ENCODE measurements at regions not wholly inside any gene's neighbourhood (a gene's known extent, or its start where the extent isn't known, plus 50 kb on each side); places are given as distances from the start of the nearest gene placed in this dataset.

GRCh38 chr18:29301048-29301447 lies 1124.1 kb upstream of the CDH2 start:
- H3F3A ChIP-seq (ENCODE audit: low read depth) = no peaks in the 10 kb centered on the region
- no peak overlapping the region for H2AFZ ChIP-seq (ENCODE audit: low read length)
- H3K79me2 ChIP-seq (ENCODE audit: insufficient read depth, low read length) = no peaks in the 10 kb centered on the region
- H3K9me2 ChIP-seq (replicated peaks; ENCODE audit: low read depth, low read length) = no peaks in the 10 kb centered on the region
- H3K4me3 ChIP-seq (ENCODE audit: low read length, poor library complexity, severe bottlenecking) = no peak overlapping the region
- TF ChIP-seq CTCF (conservative IDR thresholded peaks at IDR 0.05; ENCODE audit: low read length) (no peak), EZH2phosphoT487 (IDR thresholded peaks at IDR 0.05; ENCODE audit: borderline replicate concordance) (no peak)
- H3K36me3 ChIP-seq (ENCODE audit: insufficient read depth, low read length) = no peaks in the 10 kb centered on the region
- H3K9me3 ChIP-seq (ENCODE audit: insufficient read depth, low read depth, low read length) = no peaks in the 10 kb centered on the region
- H3K27me3 ChIP-seq (ENCODE audit: insufficient read depth, low read length, poor library complexity, severe bottlenecking) = no peaks in the 10 kb centered on the region
- no peak overlapping the region for H3K4me2 ChIP-seq (ENCODE audit: low read depth, low read length, poor library complexity, severe bottlenecking)
- H3K4me1 ChIP-seq (ENCODE audit: insufficient read depth, low read length, poor library complexity, severe bottlenecking) = no peaks in the 10 kb centered on the region
- no peak overlapping the region for H3K9ac ChIP-seq (ENCODE audit: low read depth, low read length, poor library complexity, severe bottlenecking)
- no peaks in the 10 kb centered on the region for H4K20me1 ChIP-seq (ENCODE audit: insufficient read depth, low read length, poor library complexity, severe bottlenecking)

DNA sequence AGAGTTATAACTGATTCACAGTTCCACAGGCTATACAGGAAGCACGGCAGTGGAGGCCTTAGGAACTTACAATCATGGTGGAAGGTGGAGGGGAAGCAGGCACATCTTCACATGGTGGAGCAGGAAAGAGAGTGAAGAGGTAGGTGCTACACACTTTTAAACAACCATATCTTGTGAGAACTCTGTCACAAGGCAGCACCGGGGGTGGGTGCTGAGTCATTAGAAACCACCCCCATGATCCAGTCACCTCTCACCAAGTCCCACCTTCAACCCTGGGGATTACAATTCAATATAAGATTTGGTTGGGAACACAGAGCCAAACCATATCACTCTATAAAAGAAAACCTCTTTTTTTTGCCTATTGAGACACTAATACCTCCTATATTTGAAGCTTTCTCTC lies 1108.5 kb upstream of the CDH2 start:
- no peak overlapping the region for H3K9ac ChIP-seq (ENCODE audit: low read depth, low read length, poor library complexity, severe bottlenecking)
- TF ChIP-seq CTCF (conservative IDR thresholded peaks at IDR 0.05; ENCODE audit: low read length) (no peak), EZH2phosphoT487 (IDR thresholded peaks at IDR 0.05; ENCODE audit: borderline replicate concordance) (no peak)
- no peaks in the 10 kb centered on the region for H3K27me3 ChIP-seq (ENCODE audit: insufficient read depth, low read length, poor library complexity, severe bottlenecking)
- no peaks in the 10 kb centered on the region for H3K4me1 ChIP-seq (ENCODE audit: insufficient read depth, low read length, poor library complexity, severe bottlenecking)
- H3F3A ChIP-seq (ENCODE audit: low read depth) = no peaks in the 10 kb centered on the region
- H3K36me3 ChIP-seq (ENCODE audit: insufficient read depth, low read length) = no peaks in the 10 kb centered on the region
- H2AFZ ChIP-seq (ENCODE audit: low read length) = no peak overlapping the region
- H3K4me3 ChIP-seq (ENCODE audit: low read length, poor library complexity, severe bottlenecking) = no peak overlapping the region
- H3K9me3 ChIP-seq (ENCODE audit: insufficient read depth, low read depth, low read length) = no peaks in the 10 kb centered on the region; the same call in 1 of the 2 replicates
- H3K4me2 ChIP-seq (ENCODE audit: low read depth, low read length, poor library complexity, severe bottlenecking) = no peak overlapping the region
- H4K20me1 ChIP-seq (ENCODE audit: insufficient read depth, low read length, poor library complexity, severe bottlenecking) = no peaks in the 10 kb centered on the region
- H3K9me2 ChIP-seq (replicated peaks; ENCODE audit: low read depth, low read length) = no peaks in the 10 kb centered on the region
- no peaks in the 10 kb centered on the region for H3K79me2 ChIP-seq (ENCODE audit: insufficient read depth, low read length)

GRCh38 chr18:29271501-29271900 lies 1094.6 kb upstream of the CDH2 start:
- no peaks in the 10 kb centered on the region for H3K9me2 ChIP-seq (replicated peaks; ENCODE audit: low read depth, low read length)
- no peak overlapping the region for H3K9ac ChIP-seq (ENCODE audit: low read depth, low read length, poor library complexity, severe bottlenecking)
- H3K4me2 ChIP-seq (ENCODE audit: low read depth, low read length, poor library complexity, severe bottlenecking) = no peak overlapping the region
- H4K20me1 ChIP-seq (ENCODE audit: insufficient read depth, low read length, poor library complexity, severe bottlenecking) = no peaks in the 10 kb centered on the region
- no peaks in the 10 kb centered on the region for H3K36me3 ChIP-seq (ENCODE audit: insufficient read depth, low read length)
- no peaks in the 10 kb centered on the region for H3K79me2 ChIP-seq (ENCODE audit: insufficient read depth, low read length)
- no peak overlapping the region for H3K4me3 ChIP-seq (ENCODE audit: low read length, poor library complexity, severe bottlenecking)
- no peaks in the 10 kb centered on the region for H3F3A ChIP-seq (ENCODE audit: low read depth)
- no peak overlapping the region for H2AFZ ChIP-seq (ENCODE audit: low read length)
- TF ChIP-seq EZH2phosphoT487 (IDR thresholded peaks at IDR 0.05; ENCODE audit: borderline replicate concordance) = no peak
- no peaks in the 10 kb centered on the region for H3K4me1 ChIP-seq (ENCODE audit: insufficient read depth, low read length, poor library complexity, severe bottlenecking)
- no peaks in the 10 kb centered on the region for H3K27me3 ChIP-seq (ENCODE audit: insufficient read depth, low read length, poor library complexity, severe bottlenecking)
- no peaks in the 10 kb centered on the region for H3K9me3 ChIP-seq (ENCODE audit: insufficient read depth, low read depth, low read length)

DNA sequence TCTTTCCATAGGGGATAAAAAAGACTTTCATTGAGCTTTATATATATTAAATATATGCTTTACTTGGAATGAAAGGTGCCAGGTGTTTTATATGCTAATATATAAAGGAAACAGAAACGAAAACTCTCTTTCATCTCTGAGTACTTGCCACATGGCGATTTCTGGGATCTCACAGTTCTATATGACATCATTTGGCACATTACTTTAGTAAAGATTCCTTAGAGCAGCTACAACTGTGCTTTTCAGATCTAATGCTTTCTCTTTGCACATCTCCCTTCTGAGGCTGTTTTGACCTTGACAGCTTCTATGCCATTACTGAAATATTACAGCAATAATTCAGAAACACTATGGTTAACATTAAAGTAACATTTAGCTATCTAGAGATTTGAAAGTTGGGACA lies 1082.9 kb upstream of the CDH2 start:
- no peak overlapping the region for H3K4me2 ChIP-seq (ENCODE audit: low read depth, low read length, poor library complexity, severe bottlenecking)
- no peaks in the 10 kb centered on the region for H3K79me2 ChIP-seq (ENCODE audit: insufficient read depth, low read length)
- no peaks in the 10 kb centered on the region for H3K27me3 ChIP-seq (ENCODE audit: insufficient read depth, low read length, poor library complexity, severe bottlenecking)
- H3K9me2 ChIP-seq (replicated peaks; ENCODE audit: low read depth, low read length) = no peaks in the 10 kb centered on the region
- no peaks in the 10 kb centered on the region for H3F3A ChIP-seq (ENCODE audit: low read depth)
- no peaks in the 10 kb centered on the region for H4K20me1 ChIP-seq (ENCODE audit: insufficient read depth, low read length, poor library complexity, severe bottlenecking)
- no peak overlapping the region for H2AFZ ChIP-seq (ENCODE audit: low read length)
- no peaks in the 10 kb centered on the region for H3K36me3 ChIP-seq (ENCODE audit: insufficient read depth, low read length)
- no peaks in the 10 kb centered on the region for H3K4me1 ChIP-seq (ENCODE audit: insufficient read depth, low read length, poor library complexity, severe bottlenecking)
- H3K9me3 ChIP-seq (ENCODE audit: insufficient read depth, low read depth, low read length) = no peaks in the 10 kb centered on the region
- no peak overlapping the region for H3K4me3 ChIP-seq (ENCODE audit: low read length, poor library complexity, severe bottlenecking)
- TF ChIP-seq CTCF (conservative IDR thresholded peaks at IDR 0.05; ENCODE audit: low read length) = no peak
- no peak overlapping the region for H3K9ac ChIP-seq (ENCODE audit: low read depth, low read length, poor library complexity, severe bottlenecking)
